Hepatic stellate cell (primary cell): ENCODE measurements at regions not wholly inside any gene's neighbourhood (a gene's known extent, or its start where the extent isn't known, plus 50 kb on each side); places are given as distances from the start of the nearest gene placed in this dataset.
"Not testable (repeated sequence)": the region's sequence is repeated elsewhere in the genome, so short reads cannot be mapped to it uniquely, and the experiment has no call there.

Experiments used
- DNase-seq: peaks from one replicate; pipeline ENCODE4 v3.0.0; 2011; ENCODE audit warnings: low spot score

- peak; percentile 81 for DNase-seq
Observed at GRCh38 chr5:15021266-15022046, 149.9 kb upstream of the ANKH start.

- DNase-seq = peak; percentile 17
Observed at GRCh38 chr5:15020736-15021135, 149.2 kb upstream of the ANKH start.

- DNase-seq = no peak
Observed at GRCh38 chr5:15014809-15015208, 143.2 kb upstream of the ANKH start.

GRCh38 chr5:15013654-15014463 lies 142.3 kb upstream of the ANKH start:
- peak; percentile 52 for DNase-seq

GRCh38 chr5:15012061-15012460 lies 140.5 kb upstream of the ANKH start:
- DNase-seq = no peak

- DNase-seq = no peak
Observed at GRCh38 chr5:15010936-15011335, 139.4 kb upstream of the ANKH start.

GRCh38 chr5:15009420-15009819 lies 137.8 kb upstream of the ANKH start:
- peak; percentile 34 for DNase-seq

- no peak for DNase-seq
Observed at GRCh38 chr5:15008921-15009320, 137.3 kb upstream of the ANKH start.

GRCh38 chr5:15008476-15008875 lies 136.9 kb upstream of the ANKH start:
- DNase-seq = peak; percentile 79

GRCh38 chr5:15007646-15008045 lies 136.1 kb upstream of the ANKH start:
- DNase-seq = no peak

GRCh38 chr5:15004506-15004905 lies 132.9 kb upstream of the ANKH start:
- DNase-seq = no peak

GRCh38 chr5:15003511-15003920 lies 131.9 kb upstream of the ANKH start:
- DNase-seq = peak; percentile 69

GRCh38 chr5:15002791-15003190 lies 131.2 kb upstream of the ANKH start:
- DNase-seq = no peak

GRCh38 chr5:15002173-15002572 lies 130.6 kb upstream of the ANKH start:
- no peak for DNase-seq

- no peak for DNase-seq
Observed at GRCh38 chr5:15001517-15001916, 129.9 kb upstream of the ANKH start.

GRCh38 chr5:14998491-14998890 lies 126.9 kb upstream of the ANKH start:
- DNase-seq = no peak

- no peak for DNase-seq
Observed at GRCh38 chr5:14996997-14997396, 125.4 kb upstream of the ANKH start.

GRCh38 chr5:14995229-14995628 lies 123.7 kb upstream of the ANKH start:
- DNase-seq = no peak

- not testable (repeated sequence) for DNase-seq
Observed at GRCh38 chr5:14993459-14994133, 122.0 kb upstream of the ANKH start.

- not testable (repeated sequence) for DNase-seq
Observed at GRCh38 chr5:14992751-14993458, 121.3 kb upstream of the ANKH start.

- DNase-seq = no peak
Observed at GRCh38 chr5:14988223-14988622, 116.6 kb upstream of the ANKH start.

GRCh38 chr5:14986413-14986812 lies 114.8 kb upstream of the ANKH start:
- no peak for DNase-seq
